GM12891 (cell line): ENCODE measurements at regions not wholly inside any gene's neighbourhood (a gene's known extent, or its start where the extent isn't known, plus 50 kb on each side); places are given as distances from the start of the nearest gene placed in this dataset.

Experiments
- POLR2A ChIP-seq: IDR thresholded peaks from 2 replicates; pipeline ENCODE4 v1.6.1; 2011; ENCODE audit warnings: low read depth, low read length, control low read depth
- POLR2AphosphoS5 ChIP-seq: IDR thresholded peaks from 2 replicates; pipeline ENCODE4 v1.6.1; 2011; ENCODE audit warnings: low read depth, low read length, control low read depth
- POU2F2 ChIP-seq: IDR thresholded peaks from 2 replicates; pipeline ENCODE4 v1.6.1; 2011; ENCODE audit warnings: low read depth, mild to moderate bottlenecking, control low read depth, low read length, moderate library complexity
- TAF1 ChIP-seq: IDR thresholded peaks from 2 replicates; pipeline ENCODE4 v1.6.1; 2011; ENCODE audit warnings: low read depth, low read length, control low read depth

- TF ChIP-seq POLR2A = no peak
- no peak for TF ChIP-seq POLR2AphosphoS5
- TF ChIP-seq TAF1 = no peak
- no peak for TF ChIP-seq POU2F2
Measured at GRCh38 chr4:135186002-135186401, 984.4 kb upstream of the PABPC4L start.
